ENCODE measurements at regions not wholly inside any gene's neighbourhood (a gene's known extent, or its start where the extent isn't known, plus 50 kb on each side); places are given as distances from the start of the nearest gene placed in this dataset.

- no peak for TF ChIP-seq POLR2AphosphoS5 (IDR thresholded peaks at IDR 0.05; ENCODE audit: low read depth)
- TF ChIP-seq CTCF (IDR thresholded peaks at IDR 0.05; ENCODE audit: insufficient read depth, low read length), result no peak
- no peak for TF ChIP-seq REST (IDR thresholded peaks at IDR 0.05; ENCODE audit: insufficient replicate concordance, low read depth)
- no peak for TF ChIP-seq GABPA (IDR thresholded peaks at IDR 0.05; ENCODE audit: low read depth)
- peak; percentile 40; the same call in 1 of the 2 replicates for TF ChIP-seq SPI1 (IDR thresholded peaks at IDR 0.05; ENCODE audit: borderline replicate concordance, low read depth)
These were observed 141.1 kb downstream of the CD164 start for GRCh38 chr6:109241199-109241598.

All from HL-60 (cell line).